Ovary (tissue), 3 donors: ENCODE measurements at regions not wholly inside any gene's neighbourhood (a gene's known extent, or its start where the extent isn't known, plus 50 kb on each side); places are given as distances from the start of the nearest gene placed in this dataset.

Source experiments
- EP300 ChIP-seq: sonication (generic); formaldehyde crosslinking; IDR thresholded peaks from one replicate; pipeline ENCODE4 v1.6.1; 2017; ENCODE audit warnings: antibody characterized with exemption
- TF ChIP-seq, protein P1 (sequence below), 3 donors: fragments of 450-650 bp in 2 of 3; fragments of 200-600 bp in 1 of 3; IDR thresholded peaks; one replicate each; pipeline versions ENCODE4 v1.5.1 to v1.8.0; 2016 to 2022; ENCODE audit warnings: antibody characterized with exemption in 3 of 3, mild to moderate bottlenecking in 1 of 3
- donor health status: DM: no; HTN: no; CAD: no.

DNA sequence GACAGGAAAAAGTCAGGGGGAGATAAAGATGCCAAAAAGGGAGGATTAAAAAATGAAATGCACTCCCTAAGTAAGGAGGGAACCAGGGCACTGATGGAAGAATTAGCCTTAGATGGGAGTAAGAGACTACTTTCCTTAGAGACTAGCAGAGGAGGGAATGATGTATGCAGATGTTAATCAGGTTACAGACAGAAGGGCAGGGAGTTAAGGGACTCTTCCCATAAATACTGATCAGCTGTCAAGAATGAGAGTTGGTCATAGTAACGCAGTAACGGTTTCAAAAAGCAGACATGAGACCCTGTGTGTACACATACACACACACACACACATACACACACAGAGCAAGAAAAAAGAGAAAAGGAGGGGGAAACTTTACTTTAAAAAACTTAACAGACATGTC is 93.4 kb downstream of the PHLDA1 start:
- TF ChIP-seq, protein P1, sequence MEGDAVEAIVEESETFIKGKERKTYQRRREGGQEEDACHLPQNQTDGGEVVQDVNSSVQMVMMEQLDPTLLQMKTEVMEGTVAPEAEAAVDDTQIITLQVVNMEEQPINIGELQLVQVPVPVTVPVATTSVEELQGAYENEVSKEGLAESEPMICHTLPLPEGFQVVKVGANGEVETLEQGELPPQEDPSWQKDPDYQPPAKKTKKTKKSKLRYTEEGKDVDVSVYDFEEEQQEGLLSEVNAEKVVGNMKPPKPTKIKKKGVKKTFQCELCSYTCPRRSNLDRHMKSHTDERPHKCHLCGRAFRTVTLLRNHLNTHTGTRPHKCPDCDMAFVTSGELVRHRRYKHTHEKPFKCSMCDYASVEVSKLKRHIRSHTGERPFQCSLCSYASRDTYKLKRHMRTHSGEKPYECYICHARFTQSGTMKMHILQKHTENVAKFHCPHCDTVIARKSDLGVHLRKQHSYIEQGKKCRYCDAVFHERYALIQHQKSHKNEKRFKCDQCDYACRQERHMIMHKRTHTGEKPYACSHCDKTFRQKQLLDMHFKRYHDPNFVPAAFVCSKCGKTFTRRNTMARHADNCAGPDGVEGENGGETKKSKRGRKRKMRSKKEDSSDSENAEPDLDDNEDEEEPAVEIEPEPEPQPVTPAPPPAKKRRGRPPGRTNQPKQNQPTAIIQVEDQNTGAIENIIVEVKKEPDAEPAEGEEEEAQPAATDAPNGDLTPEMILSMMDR (IDR thresholded peaks at IDR 0.05), result no peak
- TF ChIP-seq EP300, result no peak
